Mucosa of stomach (tissue), 1 donor: ENCODE measurements at regions not wholly inside any gene's neighbourhood (a gene's known extent, or its start where the extent isn't known, plus 50 kb on each side); places are given as distances from the start of the nearest gene placed in this dataset.
"Not testable (repeated sequence)": the region's sequence is repeated elsewhere in the genome, so short reads cannot be mapped to it uniquely, and the experiment has no call there.

Experiments
- H3K27me3 ChIP-seq: one replicate; pipeline ENCODE4 v1.7.0; 2013; ENCODE audit warnings: mild to moderate bottlenecking, low read length; ENCODE audit not compliant: control insufficient read depth, insufficient read depth
- H3K36me3 ChIP-seq: one replicate; pipeline ENCODE4 v1.7.0; 2013; ENCODE audit warnings: low read length; ENCODE audit not compliant: control insufficient read depth, insufficient read depth
- H3K4me1 ChIP-seq: one replicate; pipeline ENCODE4 v1.7.0; 2013; ENCODE audit warnings: mild to moderate bottlenecking, low read length; ENCODE audit not compliant: control insufficient read depth, insufficient read depth
- H3K4me3 ChIP-seq: one replicate; pipeline ENCODE4 v1.7.0; 2013; ENCODE audit warnings: low read length
- H3K9ac ChIP-seq: one replicate; pipeline ENCODE4 v1.7.0; 2013; ENCODE audit warnings: mild to moderate bottlenecking, low read length, moderate library complexity
- H3K9me3 ChIP-seq: one replicate; pipeline ENCODE4 v1.7.0; 2013; ENCODE audit warnings: mild to moderate bottlenecking, low read length, moderate library complexity; ENCODE audit not compliant: control insufficient read depth
- donor health status: Pancreatic carcinoma.

DNA sequence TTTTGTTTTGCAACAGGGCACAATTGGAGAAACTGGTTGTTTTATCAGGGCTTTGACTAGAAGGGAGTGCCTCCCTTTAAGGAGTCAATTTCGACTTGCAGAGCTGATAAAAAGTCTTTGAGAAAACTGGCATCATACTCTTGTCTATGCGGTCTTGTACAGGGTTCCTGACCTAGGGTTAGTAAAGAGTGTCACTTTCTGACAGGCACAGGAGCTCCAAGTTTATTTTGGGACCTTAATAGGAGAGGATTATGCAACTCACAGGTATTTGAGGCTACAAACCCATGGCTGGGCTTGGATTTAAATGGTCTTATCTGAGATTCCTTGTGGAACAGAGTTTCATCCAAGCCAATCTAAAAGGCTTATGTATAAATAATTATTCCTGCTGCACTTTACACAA lies 365.4 kb downstream of the HTR1B start:
- H3K9ac ChIP-seq, result no peak overlapping the region
- no peak overlapping the region for H3K4me3 ChIP-seq
- no peaks in the 10 kb centered on the region for H3K4me1 ChIP-seq
- no peaks in the 10 kb centered on the region for H3K9me3 ChIP-seq
- no peaks in the 10 kb centered on the region for H3K36me3 ChIP-seq
- no peaks in the 10 kb centered on the region for H3K27me3 ChIP-seq

DNA sequence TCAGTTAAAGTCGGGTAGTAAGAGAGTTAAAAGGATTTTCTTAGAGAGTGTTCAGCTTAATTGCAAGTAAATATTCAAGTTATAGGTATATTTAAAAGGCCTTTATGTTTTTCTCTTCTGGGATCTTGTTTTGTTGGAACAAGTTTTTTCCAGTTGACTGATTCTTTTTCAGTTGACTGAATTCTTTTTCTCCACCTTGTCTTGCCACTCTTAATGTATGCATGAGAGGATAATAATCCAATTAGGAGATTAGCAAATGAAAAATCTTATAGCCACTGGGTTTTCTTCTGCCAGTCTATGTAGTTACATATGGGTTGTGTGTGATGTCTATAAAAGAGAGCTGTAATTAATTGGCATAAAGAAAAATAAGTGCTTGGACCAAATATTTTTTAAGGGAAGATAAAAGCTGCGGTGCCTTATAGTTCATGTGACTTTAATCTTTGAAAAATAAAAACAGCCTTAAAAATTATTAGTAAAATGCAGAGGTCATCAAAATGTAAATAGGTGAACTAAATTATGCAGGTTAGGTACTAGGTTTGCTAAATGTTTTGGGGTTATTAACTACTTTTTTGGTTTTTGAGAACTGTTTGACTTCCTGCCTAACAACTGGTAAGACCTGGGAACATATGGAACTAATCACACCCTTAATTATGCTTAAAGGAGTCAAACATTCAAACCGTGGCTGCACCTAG lies 367.2 kb downstream of the HTR1B start:
- Histone ChIP-seq H3K9ac (no peak overlapping the region), H3K4me1 (no peaks in the 10 kb centered on the region), H3K27me3 (no peaks in the 10 kb centered on the region), H3K9me3 (no peaks in the 10 kb centered on the region), H3K4me3 (no peak overlapping the region), H3K36me3 (no peaks in the 10 kb centered on the region)

DNA sequence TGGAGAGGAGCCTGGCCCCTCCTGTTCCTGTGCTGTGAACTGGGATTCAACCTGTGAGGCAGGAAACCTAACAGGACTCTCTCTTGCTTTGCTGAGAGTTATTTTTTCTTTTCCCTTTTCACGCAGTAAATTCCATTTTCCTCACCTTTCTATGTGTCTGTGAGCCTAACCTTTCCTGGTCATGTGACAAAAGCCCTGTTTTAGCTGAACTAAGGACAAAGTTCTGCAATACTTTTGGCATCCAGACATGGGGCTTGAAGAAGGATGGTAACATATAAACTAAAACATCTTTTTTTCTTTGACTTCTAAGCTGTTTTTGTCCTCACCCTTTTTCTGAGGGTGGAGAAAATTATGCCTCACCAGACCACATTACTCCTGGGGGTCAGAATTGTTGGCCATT lies 368.5 kb downstream of the HTR1B start:
- no peaks in the 10 kb centered on the region for H3K4me1 ChIP-seq
- H3K36me3 ChIP-seq, result no peaks in the 10 kb centered on the region
- no peak overlapping the region for H3K9ac ChIP-seq
- H3K27me3 ChIP-seq, result no peaks in the 10 kb centered on the region
- no peak overlapping the region for H3K4me3 ChIP-seq
- no peaks in the 10 kb centered on the region for H3K9me3 ChIP-seq

DNA sequence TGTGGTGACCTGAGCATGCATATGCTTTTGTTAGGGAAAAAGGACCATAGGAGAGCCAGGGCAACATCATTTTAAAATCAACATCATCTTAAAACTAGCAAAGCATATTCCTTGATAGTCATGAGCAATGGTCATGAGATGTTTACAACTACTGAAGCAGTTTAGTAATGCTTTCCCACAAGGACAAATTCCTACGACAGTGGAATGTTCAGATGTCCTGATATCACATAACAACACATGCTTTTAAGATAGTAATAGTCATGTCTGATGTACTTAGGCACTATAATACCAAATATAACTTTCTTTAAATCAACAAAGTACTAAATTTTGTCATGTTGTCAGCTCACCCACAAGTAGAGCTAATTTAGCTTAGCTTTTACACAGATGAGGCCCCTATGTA lies 370.3 kb downstream of the HTR1B start:
- no peak overlapping the region for H3K9ac ChIP-seq
- H3K27me3 ChIP-seq, result no peaks in the 10 kb centered on the region
- no peaks in the 10 kb centered on the region for H3K4me1 ChIP-seq
- no peaks in the 10 kb centered on the region for H3K9me3 ChIP-seq
- no peaks in the 10 kb centered on the region for H3K36me3 ChIP-seq
- no peak overlapping the region for H3K4me3 ChIP-seq

DNA sequence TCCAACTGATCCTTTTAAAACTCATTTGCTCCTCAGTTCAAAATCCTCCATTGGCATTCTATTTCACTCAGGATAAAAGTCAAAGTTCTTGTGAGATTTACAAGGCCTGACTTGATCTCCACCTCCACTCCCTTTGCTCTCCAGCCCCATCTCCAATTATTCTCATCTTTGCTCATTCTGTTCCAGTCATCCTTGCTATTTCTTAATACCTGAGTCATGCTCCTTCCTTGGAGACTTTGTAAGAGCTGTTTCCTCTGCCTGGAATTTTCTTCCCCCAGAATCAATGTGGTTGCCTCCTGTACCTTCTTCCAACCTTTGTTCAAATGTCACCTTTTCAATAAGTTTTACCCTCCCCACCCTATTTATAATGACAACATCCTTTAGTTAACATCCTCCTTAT lies 373.5 kb downstream of the HTR1B start:
- Histone ChIP-seq H3K36me3 (no peaks in the 10 kb centered on the region), H3K4me1 (no peaks in the 10 kb centered on the region), H3K9me3 (no peaks in the 10 kb centered on the region), H3K4me3 (no peak overlapping the region), H3K27me3 (no peaks in the 10 kb centered on the region), H3K9ac (no peak overlapping the region)

DNA sequence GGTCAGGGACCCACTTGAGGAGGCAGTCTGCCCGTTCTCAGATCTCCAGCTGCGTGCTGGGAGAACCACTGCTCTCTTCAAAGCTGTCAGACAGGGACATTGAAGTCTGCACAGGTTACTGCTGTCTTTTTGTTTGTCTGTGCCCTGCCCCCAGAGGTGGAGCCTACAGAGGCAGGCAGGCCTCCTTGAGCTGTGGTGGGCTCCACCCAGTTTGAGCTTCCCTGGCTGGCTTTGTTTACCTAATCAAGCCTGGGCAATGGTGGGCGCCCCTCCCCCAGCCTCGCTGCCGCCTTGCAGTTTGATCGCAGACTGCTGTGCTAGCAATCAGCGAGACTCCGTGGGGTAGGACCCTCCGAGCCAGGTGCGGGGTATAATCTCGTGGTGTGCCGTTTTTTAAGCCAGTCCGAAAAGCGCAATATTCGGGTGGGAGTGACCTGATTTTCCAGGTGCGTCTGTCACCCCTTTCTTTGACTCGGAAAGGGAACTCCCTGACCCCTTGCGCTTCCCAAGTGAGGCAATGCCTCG lies 375.4 kb downstream of the HTR1B start:
- not testable (repeated sequence) for H3K4me1 ChIP-seq, H3K36me3 ChIP-seq, H3K27me3 ChIP-seq, H3K9me3 ChIP-seq, H3K9ac ChIP-seq, H3K4me3 ChIP-seq

DNA sequence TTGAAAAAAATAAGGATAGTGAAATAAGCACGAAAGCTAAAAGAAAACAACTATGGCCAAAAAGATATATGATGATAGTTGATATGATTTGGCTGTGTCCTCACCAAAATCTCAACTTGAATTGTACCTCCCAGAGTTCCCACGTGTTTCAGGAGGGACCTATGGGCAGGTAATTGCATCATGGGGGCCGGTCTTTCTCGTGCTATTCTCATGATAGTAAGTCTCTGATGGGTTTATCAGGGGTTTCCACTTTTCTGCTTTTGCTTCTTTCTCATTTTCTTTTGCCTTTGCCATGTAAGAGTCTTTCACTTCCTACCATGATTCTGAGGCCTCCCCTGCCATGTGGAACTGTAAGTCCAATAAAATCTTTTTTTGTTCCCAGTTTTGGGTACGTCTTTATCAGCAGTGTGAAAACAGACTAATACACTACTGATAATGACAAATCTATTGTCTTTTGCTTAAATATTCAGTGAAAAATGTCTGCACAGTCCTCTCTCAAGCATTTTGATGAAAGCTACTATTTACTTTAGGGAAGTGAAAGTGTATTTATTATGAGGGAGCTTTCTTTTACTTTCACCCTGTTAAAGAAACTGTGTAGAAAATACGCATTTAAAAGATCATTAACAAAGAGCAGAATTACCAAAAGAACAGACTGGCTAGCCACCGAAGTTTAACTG lies 389.1 kb downstream of the HTR1B start:
- H3K4me1 ChIP-seq, result no peaks in the 10 kb centered on the region
- no peak overlapping the region for H3K4me3 ChIP-seq
- no peak overlapping the region for H3K9ac ChIP-seq
- H3K36me3 ChIP-seq, result no peaks in the 10 kb centered on the region
- no peaks in the 10 kb centered on the region for H3K9me3 ChIP-seq
- no peaks in the 10 kb centered on the region for H3K27me3 ChIP-seq

DNA sequence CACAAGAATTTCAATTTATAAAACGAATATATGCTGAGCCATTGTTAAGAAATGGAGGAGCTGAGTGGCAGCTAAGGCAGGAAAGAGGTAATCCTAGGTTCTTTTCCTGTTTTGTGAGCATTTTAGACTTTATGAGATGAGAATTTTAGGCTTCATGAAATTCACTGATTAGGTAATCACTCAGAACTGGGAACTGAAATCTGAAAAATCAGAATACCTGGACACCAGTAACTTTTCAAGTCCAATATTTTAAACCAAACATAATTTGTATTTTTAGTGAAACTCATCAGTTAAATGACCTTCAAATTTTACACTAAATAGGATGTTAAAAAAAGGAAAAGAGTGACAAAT lies 389.9 kb downstream of the HTR1B start:
- Histone ChIP-seq H3K9me3 (no peaks in the 10 kb centered on the region), H3K4me1 (no peaks in the 10 kb centered on the region), H3K9ac (no peak overlapping the region), H3K36me3 (no peaks in the 10 kb centered on the region), H3K4me3 (no peak overlapping the region), H3K27me3 (no peaks in the 10 kb centered on the region)

DNA sequence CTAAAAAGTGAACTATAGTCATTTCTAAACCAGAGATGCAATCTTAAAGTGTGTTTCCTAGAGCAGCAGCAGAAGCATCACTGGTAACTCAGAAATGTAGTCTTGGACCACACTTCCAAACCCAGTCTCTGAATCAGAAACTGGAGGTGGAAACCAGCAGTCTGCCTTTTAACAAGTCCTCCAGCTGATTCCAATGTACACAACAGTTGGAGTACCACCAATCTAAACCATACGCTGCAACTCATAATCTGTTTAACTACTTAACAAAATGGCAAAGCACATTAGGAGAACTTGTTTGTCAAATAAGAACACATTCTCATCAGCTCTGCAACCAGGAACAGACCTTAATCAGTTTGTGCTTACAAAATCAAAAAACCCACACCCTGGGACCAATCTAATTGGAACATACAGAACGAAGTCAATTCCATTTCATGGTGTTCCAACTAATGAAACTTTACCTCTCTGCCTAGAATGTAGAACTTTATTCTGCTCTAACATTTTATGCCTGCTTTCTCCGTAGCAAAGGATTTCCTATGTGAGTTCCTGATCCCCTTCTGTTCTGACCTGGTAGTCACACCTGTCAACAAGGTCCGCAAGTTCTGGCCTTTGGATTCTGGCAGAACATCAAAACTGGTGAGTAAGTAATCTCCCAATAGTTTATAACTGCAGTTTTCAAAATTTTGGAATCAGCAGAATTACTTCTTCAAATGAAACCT lies 390.4 kb downstream of the HTR1B start:
- no peak overlapping the region for H3K4me3 ChIP-seq
- no peaks in the 10 kb centered on the region for H3K4me1 ChIP-seq
- no peaks in the 10 kb centered on the region for H3K9me3 ChIP-seq
- H3K36me3 ChIP-seq, result no peaks in the 10 kb centered on the region
- H3K9ac ChIP-seq, result no peak overlapping the region
- H3K27me3 ChIP-seq, result no peaks in the 10 kb centered on the region

DNA sequence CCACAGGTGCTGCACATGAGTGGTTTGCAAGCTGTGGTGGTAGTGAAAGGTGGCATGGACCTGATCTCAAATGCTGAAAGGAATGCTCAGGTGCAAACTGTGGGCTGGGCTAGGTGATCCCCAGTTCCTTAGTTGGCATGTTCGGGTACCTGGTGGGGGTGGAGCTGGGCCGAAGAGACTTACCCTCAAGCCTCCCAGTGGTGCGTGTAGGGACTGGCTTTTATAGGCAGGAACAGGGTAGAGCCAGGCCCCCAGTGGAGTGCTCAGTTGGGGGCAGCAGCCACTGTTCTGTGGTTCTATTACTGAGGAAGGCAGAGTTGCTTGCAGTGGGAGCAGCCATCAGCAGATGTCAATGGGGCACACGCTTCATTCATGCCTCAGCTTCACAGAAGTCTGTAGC lies 399.8 kb downstream of the HTR1B start:
- H3K27me3 ChIP-seq, result no peaks in the 10 kb centered on the region
- H3K36me3 ChIP-seq, result no peaks in the 10 kb centered on the region
- H3K9me3 ChIP-seq, result no peaks in the 10 kb centered on the region
- H3K4me1 ChIP-seq, result no peaks in the 10 kb centered on the region
- no peak overlapping the region for H3K9ac ChIP-seq
- no peak overlapping the region for H3K4me3 ChIP-seq

DNA sequence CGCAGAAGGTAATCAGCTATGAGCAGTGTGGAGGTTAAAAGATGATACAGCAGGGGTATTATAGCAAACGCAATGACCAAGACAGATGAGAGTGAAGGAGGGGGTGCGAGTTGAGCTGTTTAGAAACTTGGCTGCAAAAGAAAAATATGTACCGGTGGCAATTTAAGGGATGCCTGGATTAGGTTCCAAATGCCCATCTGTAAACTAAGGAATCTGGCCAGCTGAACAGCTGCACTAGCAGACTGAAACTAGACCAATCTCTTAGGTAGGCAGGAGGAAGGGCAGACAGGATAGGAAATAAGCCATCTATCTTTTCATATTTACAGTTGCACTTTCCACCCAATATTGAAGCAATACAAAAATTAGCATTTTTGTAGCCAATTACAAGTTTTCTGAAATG lies 407.6 kb downstream of the HTR1B start:
- Histone ChIP-seq H3K4me3 (no peak overlapping the region), H3K9ac (no peak overlapping the region), H3K9me3 (no peaks in the 10 kb centered on the region), H3K27me3 (no peaks in the 10 kb centered on the region), H3K4me1 (no peaks in the 10 kb centered on the region), H3K36me3 (no peaks in the 10 kb centered on the region)

DNA sequence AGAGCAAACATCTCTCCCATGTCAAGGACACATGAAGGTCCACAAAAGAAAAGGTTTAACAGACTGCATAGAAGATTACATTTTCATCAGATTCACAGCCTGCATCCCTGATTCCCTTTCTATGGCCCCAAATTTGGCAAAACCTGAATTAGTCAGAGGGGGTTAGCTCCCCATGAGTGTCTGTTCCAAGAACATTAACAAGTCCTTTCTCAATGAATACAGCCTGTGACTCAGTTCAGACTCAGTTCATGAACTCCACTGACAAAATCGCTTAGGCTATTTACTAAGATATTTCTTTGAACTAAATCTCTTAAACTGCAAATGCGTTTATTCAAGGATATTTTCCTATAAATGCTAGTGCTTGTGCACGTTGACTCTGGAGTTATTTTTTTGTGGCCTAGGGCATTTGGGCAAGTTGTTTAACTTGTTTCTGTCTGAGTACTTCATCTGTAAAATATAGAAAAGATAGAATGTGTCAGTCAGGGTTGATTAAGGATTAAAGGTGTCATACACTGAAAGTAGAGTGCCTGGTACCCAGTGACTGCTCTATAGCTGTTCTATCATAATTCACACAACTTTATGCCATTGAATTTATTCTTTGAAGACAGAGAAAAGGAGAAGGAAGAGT lies 422.6 kb downstream of the HTR1B start:
- no peaks in the 10 kb centered on the region for H3K36me3 ChIP-seq
- H3K4me3 ChIP-seq, result no peak overlapping the region
- no peaks in the 10 kb centered on the region for H3K4me1 ChIP-seq
- H3K9me3 ChIP-seq, result no peaks in the 10 kb centered on the region
- no peaks in the 10 kb centered on the region for H3K27me3 ChIP-seq
- no peak overlapping the region for H3K9ac ChIP-seq
